ENCODE measurements at regions not wholly inside any gene's neighbourhood (a gene's known extent, or its start where the extent isn't known, plus 50 kb on each side); places are given as distances from the start of the nearest gene placed in this dataset.
"Not testable (repeated sequence)": the region's sequence is repeated elsewhere in the genome, so short reads cannot be mapped to it uniquely, and the experiment has no call there.

- H3K4me3 ChIP-seq (replicated peaks in 1 of 3; ENCODE audit: insufficient read depth in 1 of 3, low read depth in 1 of 3, low read length in 3 of 3); H3K9me1 ChIP-seq (replicated peaks; ENCODE audit: control insufficient read depth, extremely low read depth, insufficient read depth, low read length); H3K4me1 ChIP-seq (ENCODE audit: control insufficient read depth, extremely low read depth, insufficient read depth, low read length); H3K4me2 ChIP-seq (ENCODE audit: insufficient read depth, low read length); H3K36me3 ChIP-seq (ENCODE audit: control insufficient read depth in 2 of 2, extremely low read depth in 1 of 2, insufficient read depth in 2 of 2, low read length in 2 of 2); intact Hi-C loops (cut with micrococcal nuclease); FAIRE-seq; H3K27me3 ChIP-seq (ENCODE audit: control insufficient read depth in 2 of 2, insufficient read depth in 2 of 2, low read length in 2 of 2); dilution Hi-C loops (cut with MboI; ENCODE audit: extremely low pct_ligation_motif_present, low sequenced_read_pairs); H4K20me1 ChIP-seq (replicated peaks; ENCODE audit: control insufficient read depth, extremely low read depth, insufficient read depth, low read length); H2AFZ ChIP-seq (ENCODE audit: low read depth, low read length); H3K9me3 ChIP-seq (replicated peaks; ENCODE audit: control insufficient read depth, insufficient read depth, low read length); H3K27ac ChIP-seq (ENCODE audit: insufficient read depth, low read depth, low read length); H3K9ac ChIP-seq (replicated peaks; ENCODE audit: extremely low read depth, insufficient read depth, low read length); POLR2A ChIA-PET; DNase-seq (ENCODE audit: low read depth, low spot score); H3K79me2 ChIP-seq (ENCODE audit: control insufficient read depth, insufficient read depth, low read length); CTCF ChIA-PET; BruUV-seq (replicated peaks): not testable (repeated sequence)
These were observed 797.6 kb downstream of the TMEM121 start for GRCh38 chr14:106323970-106324369.

DNA sequence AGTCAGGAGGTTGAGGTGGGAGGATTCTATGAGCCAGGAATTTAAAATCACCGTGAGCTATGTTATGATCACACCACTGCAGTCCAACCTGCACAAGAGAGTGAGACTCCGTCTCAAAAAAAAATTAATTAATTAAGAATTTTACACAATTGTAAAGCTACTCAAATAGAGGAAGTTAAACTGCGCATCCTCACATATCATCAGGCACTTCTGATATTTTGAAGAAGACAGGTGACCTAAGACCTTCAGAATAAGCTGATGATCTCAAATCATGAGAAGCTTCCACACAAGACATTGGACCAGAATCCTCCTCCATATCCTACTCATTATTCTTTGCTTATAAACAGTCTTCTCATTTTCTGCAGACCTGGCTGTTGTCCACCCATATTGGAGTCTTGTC lies 800.9 kb downstream of the TMEM121 start:
- peak; percentile 15 for FAIRE-seq
- Histone ChIP-seq H3K9me1 (replicated peaks; ENCODE audit: control insufficient read depth, extremely low read depth, insufficient read depth, low read length) (no peaks in the 10 kb centered on the region), H3K27ac (ENCODE audit: insufficient read depth, low read depth, low read length) (no peak overlapping the region), H3K9me3 (replicated peaks; ENCODE audit: control insufficient read depth, insufficient read depth, low read length) (peaks cover 5% of the 10 kb centered on the region), H3K27me3 (ENCODE audit: control insufficient read depth in 2 of 2, insufficient read depth in 2 of 2, low read length in 2 of 2) (no peaks in the 10 kb centered on the region), H3K4me3 (replicated peaks in 1 of 3; ENCODE audit: insufficient read depth in 1 of 3, low read depth in 1 of 3, low read length in 3 of 3) (no peak overlapping the region), H2AFZ (ENCODE audit: low read depth, low read length) (no peak overlapping the region), H4K20me1 (replicated peaks; ENCODE audit: control insufficient read depth, extremely low read depth, insufficient read depth, low read length) (no peaks in the 10 kb centered on the region), H3K9ac (replicated peaks; ENCODE audit: extremely low read depth, insufficient read depth, low read length) (no peak overlapping the region), H3K79me2 (ENCODE audit: control insufficient read depth, insufficient read depth, low read length) (no peaks in the 10 kb centered on the region), H3K4me1 (ENCODE audit: control insufficient read depth, extremely low read depth, insufficient read depth, low read length) (no peaks in the 10 kb centered on the region), H3K36me3 (ENCODE audit: control insufficient read depth in 2 of 2, extremely low read depth in 1 of 2, insufficient read depth in 2 of 2, low read length in 2 of 2) (no peaks in the 10 kb centered on the region), H3K4me2 (ENCODE audit: insufficient read depth, low read length) (no peak overlapping the region)
- dilution Hi-C loops (cut with MboI; ENCODE audit: extremely low pct_ligation_motif_present, low sequenced_read_pairs) (no loop called here), intact Hi-C loops (cut with micrococcal nuclease) (loop anchor here (1.0 kb wide), 1 partner anchor 25 kb away; no protein-coding TSS in a partner anchor)
- TF ChIP-seq, protein P1, sequence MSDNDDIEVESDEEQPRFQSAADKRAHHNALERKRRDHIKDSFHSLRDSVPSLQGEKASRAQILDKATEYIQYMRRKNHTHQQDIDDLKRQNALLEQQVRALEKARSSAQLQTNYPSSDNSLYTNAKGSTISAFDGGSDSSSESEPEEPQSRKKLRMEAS (IDR thresholded peaks at IDR 0.05; ENCODE audit: insufficient read depth, insufficient read length), result no peak
- no peak for DNase-seq (ENCODE audit: low read depth, low spot score)
- POLR2A ChIA-PET, result interaction anchor here (0.6 kb wide), 1 partner anchor 214 kb away, joined by 3 read pairs; no protein-coding TSS in a partner anchor
- CTCF ChIA-PET, result no interaction called here
- no TSS peak for BruUV-seq (replicated peaks)

GRCh38 chr14:106327702-106328353 lies 801.4 kb downstream of the TMEM121 start:
- CTCF ChIA-PET; H3K79me2 ChIP-seq (ENCODE audit: control insufficient read depth, insufficient read depth, low read length); H3K4me3 ChIP-seq (replicated peaks in 1 of 3; ENCODE audit: insufficient read depth in 1 of 3, low read depth in 1 of 3, low read length in 3 of 3); H3K9me1 ChIP-seq (replicated peaks; ENCODE audit: control insufficient read depth, extremely low read depth, insufficient read depth, low read length); H3K4me2 ChIP-seq (ENCODE audit: insufficient read depth, low read length); BruUV-seq (replicated peaks); H3K27me3 ChIP-seq (ENCODE audit: control insufficient read depth in 2 of 2, insufficient read depth in 2 of 2, low read length in 2 of 2); H3K27ac ChIP-seq (ENCODE audit: insufficient read depth, low read depth, low read length); H2AFZ ChIP-seq (ENCODE audit: low read depth, low read length); dilution Hi-C loops (cut with MboI; ENCODE audit: extremely low pct_ligation_motif_present, low sequenced_read_pairs); H3K4me1 ChIP-seq (ENCODE audit: control insufficient read depth, extremely low read depth, insufficient read depth, low read length); H3K9ac ChIP-seq (replicated peaks; ENCODE audit: extremely low read depth, insufficient read depth, low read length); FAIRE-seq; H4K20me1 ChIP-seq (replicated peaks; ENCODE audit: control insufficient read depth, extremely low read depth, insufficient read depth, low read length); DNase-seq (ENCODE audit: low read depth, low spot score); H3K9me3 ChIP-seq (replicated peaks; ENCODE audit: control insufficient read depth, insufficient read depth, low read length); H3K36me3 ChIP-seq (ENCODE audit: control insufficient read depth in 2 of 2, extremely low read depth in 1 of 2, insufficient read depth in 2 of 2, low read length in 2 of 2): not testable (repeated sequence)
- POLR2A ChIA-PET, result interaction anchor here (0.6 kb wide), 1 partner anchor 214 kb away, joined by 3 read pairs; no protein-coding TSS in a partner anchor
- intact Hi-C loops (cut with micrococcal nuclease), result loop anchor here (1.0 kb wide), 1 partner anchor 24 kb away; no protein-coding TSS in a partner anchor

DNA sequence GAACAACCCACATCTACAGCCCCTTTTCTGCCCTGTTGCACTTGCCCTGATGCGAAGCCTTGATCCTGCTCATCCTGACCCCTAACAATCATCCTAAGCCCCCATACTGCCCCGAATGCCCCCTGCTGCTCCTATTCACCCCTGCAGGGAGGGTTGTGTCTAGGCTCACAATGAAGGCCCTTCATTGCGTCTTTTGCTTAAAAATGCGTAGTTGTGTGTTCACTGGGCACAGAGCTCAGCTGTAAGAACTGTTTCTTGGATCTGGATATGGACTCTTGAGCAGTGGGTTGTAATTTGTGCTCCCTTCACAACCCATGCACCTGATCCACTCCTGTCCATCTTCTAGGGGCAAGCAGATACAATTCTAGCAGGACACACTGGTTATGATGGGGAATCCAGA lies 802.9 kb downstream of the TMEM121 start:
- H3K36me3 ChIP-seq (ENCODE audit: control insufficient read depth in 2 of 2, extremely low read depth in 1 of 2, insufficient read depth in 2 of 2, low read length in 2 of 2); H4K20me1 ChIP-seq (replicated peaks; ENCODE audit: control insufficient read depth, extremely low read depth, insufficient read depth, low read length); H3K4me2 ChIP-seq (ENCODE audit: insufficient read depth, low read length); H3K4me1 ChIP-seq (ENCODE audit: control insufficient read depth, extremely low read depth, insufficient read depth, low read length); H3K9ac ChIP-seq (replicated peaks; ENCODE audit: extremely low read depth, insufficient read depth, low read length); H3K4me3 ChIP-seq (replicated peaks in 1 of 3; ENCODE audit: insufficient read depth in 1 of 3, low read depth in 1 of 3, low read length in 3 of 3); H3K27me3 ChIP-seq (ENCODE audit: control insufficient read depth in 2 of 2, insufficient read depth in 2 of 2, low read length in 2 of 2); H3K27ac ChIP-seq (ENCODE audit: insufficient read depth, low read depth, low read length); H3K9me1 ChIP-seq (replicated peaks; ENCODE audit: control insufficient read depth, extremely low read depth, insufficient read depth, low read length); DNase-seq (ENCODE audit: low read depth, low spot score); POLR2A ChIA-PET; H3K9me3 ChIP-seq (replicated peaks; ENCODE audit: control insufficient read depth, insufficient read depth, low read length); H2AFZ ChIP-seq (ENCODE audit: low read depth, low read length); BruUV-seq (replicated peaks); FAIRE-seq; intact Hi-C loops (cut with micrococcal nuclease); CTCF ChIA-PET; H3K79me2 ChIP-seq (ENCODE audit: control insufficient read depth, insufficient read depth, low read length); dilution Hi-C loops (cut with MboI; ENCODE audit: extremely low pct_ligation_motif_present, low sequenced_read_pairs): not testable (repeated sequence)

Data from endothelial cell of umbilical vein (primary cell).